CD14-positive monocyte (primary cell): ENCODE measurements at regions not wholly inside any gene's neighbourhood (a gene's known extent, or its start where the extent isn't known, plus 50 kb on each side); places are given as distances from the start of the nearest gene placed in this dataset.

Source experiments
- DNase-seq, 3 donors: peaks; one replicate each; pipeline ENCODE4 v3.0.0-alpha.2; 2011 to 2022
- H2AFZ ChIP-seq: 2 replicates; pipeline ENCODE4 v1.6.0; 2012; ENCODE audit warnings: mild to moderate bottlenecking, low read depth, low read length, inconsistent platforms; ENCODE audit not compliant: insufficient read depth, poor library complexity, severe bottlenecking
- H3K27ac ChIP-seq, 2 donors: 1 replicate in 1 of 2; 2 replicates in 1 of 2; pipeline ENCODE4 v1.5.1; 2012 to 2013; ENCODE audit warnings: low read length in 2 of 2, control low read depth in 1 of 2, inconsistent platforms in 1 of 2, low read depth in 1 of 2, mild to moderate bottlenecking in 1 of 2
- H3K27me3 ChIP-seq, 2 donors: one replicate each; pipeline versions ENCODE4 v1.6.0 to v1.6.1; 2011 to 2013; ENCODE audit warnings: low read length in 2 of 2; ENCODE audit not compliant: control insufficient read depth in 2 of 2, insufficient read depth in 2 of 2
- H3K36me3 ChIP-seq, 2 donors: replicated peaks in 1 of 2; 1 replicate in 1 of 2; 2 replicates in 1 of 2; pipeline versions ENCODE4 v1.5.1 to v1.6.1; 2012 to 2013; ENCODE audit warnings: low read length in 2 of 2, control low read depth in 1 of 2, inconsistent platforms in 1 of 2, mild to moderate bottlenecking in 1 of 2; ENCODE audit not compliant: insufficient read depth in 2 of 2, control insufficient read depth in 1 of 2
- H3K4me1 ChIP-seq, 2 donors: 1 replicate in 1 of 2; 2 replicates in 1 of 2; pipeline versions ENCODE4 v1.5.1 to v1.6.1; 2012 to 2013; ENCODE audit warnings: low read length in 2 of 2, control low read depth in 1 of 2, inconsistent platforms in 1 of 2, mild to moderate bottlenecking in 1 of 2, moderate library complexity in 1 of 2; ENCODE audit not compliant: insufficient read depth in 2 of 2, control insufficient read depth in 1 of 2
- H3K4me2 ChIP-seq: replicated peaks from 2 replicates; pipeline ENCODE3; 2012; ENCODE audit warnings: low read length, moderate library complexity, mild to moderate bottlenecking; ENCODE audit not compliant: poor library complexity, severe bottlenecking; ENCODE audit errors: extremely low read depth
- H3K4me3 ChIP-seq, 3 experiments: fragments of 200-600 bp in 1 of 3; sonication (generic) in 1 of 3; replicated peaks in 1 of 3; 1 replicate in 2 of 3; 2 replicates in 1 of 3; pipeline ENCODE4 v1.5.1; 2011 to 2013; ENCODE audit warnings: low read length in 3 of 3, mild to moderate bottlenecking in 3 of 3, control low read depth in 2 of 3, low read depth in 2 of 3, inconsistent platforms in 1 of 3, moderate library complexity in 1 of 3
- H3K79me2 ChIP-seq: 2 replicates; pipeline ENCODE4 v1.6.0; 2012; ENCODE audit warnings: mild to moderate bottlenecking, control low read depth, inconsistent platforms, low read length, moderate library complexity; ENCODE audit not compliant: insufficient read depth
- H3K9ac ChIP-seq: 2 replicates; pipeline ENCODE4 v1.6.0; 2017; ENCODE audit warnings: low read length, mild to moderate bottlenecking; ENCODE audit not compliant: insufficient read depth, poor library complexity, severe bottlenecking
- H3K9me3 ChIP-seq, 2 donors: replicated peaks in 1 of 2; 1 replicate in 1 of 2; 2 replicates in 1 of 2; pipeline versions ENCODE4 v1.5.1 to v1.6.1; 2012 to 2013; ENCODE audit warnings: low read length in 2 of 2, control low read depth in 1 of 2; ENCODE audit not compliant: control insufficient read depth in 1 of 2, insufficient read depth in 1 of 2
- H4K20me1 ChIP-seq: 2 replicates; pipeline ENCODE4 v1.6.0; 2012; ENCODE audit warnings: mild to moderate bottlenecking, low read length, control low read depth, moderate library complexity; ENCODE audit not compliant: insufficient read depth
- H3K27ac Mint-ChIP-seq, 7 donors: one replicate each; pipeline ENCODE4 v1.8.0; 2020; ENCODE audit warnings: mild to moderate bottlenecking in 7 of 7, mixed read lengths in 7 of 7, moderate library complexity in 6 of 7, inconsistent platforms in 2 of 7
- H3K27me3 Mint-ChIP-seq, 3 donors: one replicate each; pipeline ENCODE4 v1.8.0; 2021 to 2022; ENCODE audit warnings: low read depth in 3 of 3, mild to moderate bottlenecking in 3 of 3, mixed read lengths in 3 of 3, moderate library complexity in 3 of 3, inconsistent platforms in 1 of 3
- H3K36me3 Mint-ChIP-seq, 2 donors: one replicate each; pipeline ENCODE4 v1.8.0; 2020; ENCODE audit warnings: mixed read lengths in 2 of 2, inconsistent platforms in 1 of 2, mild to moderate bottlenecking in 1 of 2
- H3K4me1 Mint-ChIP-seq: one replicate; pipeline ENCODE4 v1.8.0; 2020; ENCODE audit warnings: mild to moderate bottlenecking, mixed read lengths
- H3K4me3 Mint-ChIP-seq, 2 donors: one replicate each; pipeline ENCODE4 v1.8.0; 2020; ENCODE audit warnings: mild to moderate bottlenecking in 2 of 2, mixed read lengths in 2 of 2, moderate library complexity in 1 of 2
- H3K9me3 Mint-ChIP-seq, 7 donors: one replicate each; pipeline ENCODE4 v1.8.0; 2020 to 2022; ENCODE audit warnings: mixed read lengths in 7 of 7, mild to moderate bottlenecking in 6 of 7, moderate library complexity in 6 of 7, inconsistent platforms in 2 of 7
- CTCF ChIP-seq: fragments of 200-600 bp; IDR thresholded peaks from one replicate; pipeline ENCODE4 v1.8.0; 2022; ENCODE audit warnings: antibody characterized with exemption, mild to moderate bottlenecking
- WGBS: methylation state at CpG from one replicate; pipeline ENCODE4 v1.1.5; 2013; ENCODE audit warnings: missing lambda C conversion rate; ENCODE audit not compliant: insufficient coverage; 5-methylcytosine and 5-hydroxymethylcytosine counted together
- intact Hi-C, 2 donors: fragments of 100-400 bp; cut with micrococcal nuclease; formaldehyde crosslinking; loops; one replicate each; pipeline versions ENCODE4 v1.15.0 to v1.15.1; 2023

GRCh38 chr3:23666818-23667217 lies 138.9 kb upstream of the UBE2E1 start:
- Histone ChIP-seq H3K79me2 (no peaks in the 10 kb centered on the region), H3K9me3 (no peaks in the 10 kb centered on the region), H3K36me3 (no peaks in the 10 kb centered on the region), H4K20me1 (no peaks in the 10 kb centered on the region), H2AFZ (no peak overlapping the region), H3K4me1 (peaks cover 4 to 7% of the 10 kb centered on the region in 2 donors), H3K4me3 (no peak overlapping the region), H3K27ac (no peak overlapping the region), H3K27me3 (peaks cover 0 to 13% of the 10 kb centered on the region in 2 donors), H3K9ac (no peak overlapping the region), H3K4me2 (no peak overlapping the region)
- peaks cover 9 to 13% (median 11%) of the 10 kb centered on the region in 3 donors for H3K27me3 Mint-ChIP-seq
- intact Hi-C loops, result no loop called here
- H3K4me1 Mint-ChIP-seq, result peaks cover 9% of the 10 kb centered on the region
- DNase-seq, result no peak
- H3K4me3 Mint-ChIP-seq, result no peak overlapping the region
- H3K9me3 Mint-ChIP-seq, result peaks cover 0 to 2% (median 0%) of the 10 kb centered on the region in 7 donors
- WGBS, result 83% methylated on average over 1 of the region's 4 CpGs
- H3K36me3 Mint-ChIP-seq, result no peaks in the 10 kb centered on the region
- no peak for TF ChIP-seq CTCF
- no peak overlapping the region for H3K27ac Mint-ChIP-seq

- H3K36me3 Mint-ChIP-seq, result no peaks in the 10 kb centered on the region
- peaks cover 0 to 18% of the 10 kb centered on the region in 2 donors for H3K27me3 ChIP-seq
- peaks cover 7% of the 10 kb centered on the region in 2 donors for H3K4me1 ChIP-seq
- H3K4me1 Mint-ChIP-seq, result peaks cover 5% of the 10 kb centered on the region
- no peak overlapping the region for H3K27ac ChIP-seq
- no peaks in the 10 kb centered on the region for H3K79me2 ChIP-seq
- intact Hi-C loops, result no loop called here
- no peak overlapping the region for H3K9ac ChIP-seq
- H3K27ac Mint-ChIP-seq, result no peak overlapping the region
- H3K4me3 Mint-ChIP-seq, result no peak overlapping the region
- TF ChIP-seq CTCF, result no peak
- H3K9me3 Mint-ChIP-seq, result peaks cover 0 to 4% (median 2%) of the 10 kb centered on the region in 7 donors
- H3K4me2 ChIP-seq, result no peak overlapping the region
- no peak for DNase-seq
- H3K4me3 ChIP-seq, result no peak overlapping the region
- H4K20me1 ChIP-seq, result no peaks in the 10 kb centered on the region
- 80% methylated on average over 1 of the region's 6 CpGs for WGBS
- no peaks in the 10 kb centered on the region for H3K36me3 ChIP-seq
- peaks cover 15 to 20% (median 19%) of the 10 kb centered on the region in 3 donors for H3K27me3 Mint-ChIP-seq
- H2AFZ ChIP-seq, result no peak overlapping the region
- no peaks in the 10 kb centered on the region for H3K9me3 ChIP-seq
Observed at GRCh38 chr3:23667536-23668429, 138.0 kb upstream of the UBE2E1 start.
